ENCODE measurements at regions not wholly inside any gene's neighbourhood (a gene's known extent, or its start where the extent isn't known, plus 50 kb on each side); places are given as distances from the start of the nearest gene placed in this dataset.
"Not testable (repeated sequence)": the region's sequence is repeated elsewhere in the genome, so short reads cannot be mapped to it uniquely, and the experiment has no call there.

DNA sequence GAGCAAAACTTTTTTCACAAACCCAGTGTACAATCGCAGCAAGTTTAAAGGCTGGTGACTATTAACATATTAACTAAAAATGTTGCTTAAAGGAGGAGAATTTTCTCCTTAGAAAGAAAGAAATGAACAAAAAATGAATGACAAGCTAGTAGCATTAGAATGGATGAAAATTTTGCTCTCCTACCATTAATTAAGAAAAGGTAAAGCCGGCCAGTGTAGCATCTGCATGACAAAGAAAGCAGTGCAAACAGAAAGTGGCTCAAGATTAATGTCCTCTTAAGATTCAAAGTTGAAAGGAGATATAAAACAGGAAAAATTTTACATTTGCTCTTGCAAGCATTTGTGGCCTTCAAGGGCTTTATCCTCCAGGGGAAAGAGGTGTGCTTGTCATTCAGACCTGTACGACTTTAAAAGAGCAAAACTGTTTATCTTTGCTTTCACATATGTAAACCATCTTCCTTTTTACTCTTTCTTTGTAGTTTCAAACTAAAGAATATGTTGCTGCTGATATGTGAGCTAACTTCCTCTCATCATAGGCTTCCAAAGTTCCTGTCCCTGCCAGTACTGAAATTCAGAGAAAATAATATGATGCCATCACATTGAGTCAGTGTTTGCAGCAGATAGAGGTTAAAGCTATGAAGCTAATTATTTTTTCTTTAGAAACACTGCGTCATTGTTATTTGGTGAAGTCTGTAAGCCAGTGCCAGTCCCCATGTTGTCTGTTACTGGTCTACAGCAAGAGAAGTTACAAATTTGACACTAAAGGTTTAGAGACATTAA lies 439.1 kb upstream of the GRM7 start:
- TF ChIP-seq, protein P1, sequence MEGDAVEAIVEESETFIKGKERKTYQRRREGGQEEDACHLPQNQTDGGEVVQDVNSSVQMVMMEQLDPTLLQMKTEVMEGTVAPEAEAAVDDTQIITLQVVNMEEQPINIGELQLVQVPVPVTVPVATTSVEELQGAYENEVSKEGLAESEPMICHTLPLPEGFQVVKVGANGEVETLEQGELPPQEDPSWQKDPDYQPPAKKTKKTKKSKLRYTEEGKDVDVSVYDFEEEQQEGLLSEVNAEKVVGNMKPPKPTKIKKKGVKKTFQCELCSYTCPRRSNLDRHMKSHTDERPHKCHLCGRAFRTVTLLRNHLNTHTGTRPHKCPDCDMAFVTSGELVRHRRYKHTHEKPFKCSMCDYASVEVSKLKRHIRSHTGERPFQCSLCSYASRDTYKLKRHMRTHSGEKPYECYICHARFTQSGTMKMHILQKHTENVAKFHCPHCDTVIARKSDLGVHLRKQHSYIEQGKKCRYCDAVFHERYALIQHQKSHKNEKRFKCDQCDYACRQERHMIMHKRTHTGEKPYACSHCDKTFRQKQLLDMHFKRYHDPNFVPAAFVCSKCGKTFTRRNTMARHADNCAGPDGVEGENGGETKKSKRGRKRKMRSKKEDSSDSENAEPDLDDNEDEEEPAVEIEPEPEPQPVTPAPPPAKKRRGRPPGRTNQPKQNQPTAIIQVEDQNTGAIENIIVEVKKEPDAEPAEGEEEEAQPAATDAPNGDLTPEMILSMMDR (IDR thresholded peaks at IDR 0.05; ENCODE audit: unreplicated experiment): no peak
- Mint-ChIP-seq H3K27ac (no peak overlapping the region), H3K9me3 (peaks cover 40% of the 10 kb centered on the region), H3K36me3 (peaks cover 5% of the 10 kb centered on the region), H3K27me3 (ENCODE audit: low read depth) (no peaks in the 10 kb centered on the region), H3K4me1 (no peaks in the 10 kb centered on the region), H3K4me3 (no peak overlapping the region)
- no peak for DNase-seq (ENCODE audit: low spot score in 2 of 2, unreplicated experiment in 2 of 2)

DNA sequence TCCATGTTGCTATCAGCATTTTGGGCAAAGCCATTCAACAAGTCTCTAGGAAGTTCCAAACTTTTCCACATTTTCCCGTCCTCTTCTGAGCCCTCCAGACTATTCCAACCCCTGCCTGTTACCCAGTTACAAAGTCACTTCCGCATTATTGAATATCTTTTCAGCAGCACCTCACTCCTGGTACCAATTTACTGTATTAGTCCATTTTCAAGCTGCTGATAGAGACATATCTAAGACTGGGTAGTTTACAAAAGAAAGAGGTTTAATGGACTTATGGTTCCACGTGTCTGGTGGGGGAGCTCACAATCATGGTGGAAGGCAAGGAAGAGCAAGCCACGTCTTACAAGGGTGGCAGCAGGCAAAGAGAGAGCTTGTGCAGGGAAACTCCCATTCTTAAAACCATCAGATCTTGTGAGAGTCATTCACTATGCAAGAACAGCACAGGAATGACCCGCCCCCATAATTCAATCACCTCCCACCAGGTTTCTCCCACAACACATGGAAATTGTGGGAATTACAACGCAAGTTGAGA lies 435.6 kb upstream of the GRM7 start:
- no peak for DNase-seq (ENCODE audit: low spot score in 2 of 2, unreplicated experiment in 2 of 2)
- TF ChIP-seq, protein P1 (IDR thresholded peaks at IDR 0.05; ENCODE audit: unreplicated experiment): no peak
- H3K27me3 Mint-ChIP-seq (ENCODE audit: low read depth): no peaks in the 10 kb centered on the region
- no peak overlapping the region for H3K27ac Mint-ChIP-seq
- no peak overlapping the region for H3K4me3 Mint-ChIP-seq
- H3K4me1 Mint-ChIP-seq: no peaks in the 10 kb centered on the region
- H3K9me3 Mint-ChIP-seq: peaks cover 55% of the 10 kb centered on the region
- H3K36me3 Mint-ChIP-seq: peaks cover 5% of the 10 kb centered on the region

DNA sequence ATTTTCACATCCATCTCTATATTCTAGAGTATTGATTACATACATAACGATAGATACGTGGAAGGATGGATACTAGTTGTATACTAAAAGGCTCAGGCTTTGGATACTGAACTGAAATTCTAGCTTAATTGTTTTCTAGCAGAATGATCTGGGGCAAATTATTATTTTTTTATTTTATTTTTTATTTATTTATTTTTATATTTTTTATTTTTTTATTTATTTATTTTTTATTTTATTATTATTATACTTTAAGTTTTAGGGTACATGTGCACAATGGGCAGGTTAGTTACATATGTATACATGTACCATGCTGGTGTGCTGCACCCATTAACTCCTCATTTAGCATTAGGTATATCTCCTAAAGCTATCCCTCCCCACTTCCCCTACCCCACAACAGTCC lies 432.6 kb upstream of the GRM7 start:
- H3K27ac Mint-ChIP-seq; H3K27me3 Mint-ChIP-seq (ENCODE audit: low read depth); DNase-seq (ENCODE audit: low spot score in 2 of 2, unreplicated experiment in 2 of 2); H3K4me1 Mint-ChIP-seq; H3K36me3 Mint-ChIP-seq; H3K4me3 Mint-ChIP-seq: not testable (repeated sequence)
- peaks cover 53% of the 10 kb centered on the region for H3K9me3 Mint-ChIP-seq

DNA sequence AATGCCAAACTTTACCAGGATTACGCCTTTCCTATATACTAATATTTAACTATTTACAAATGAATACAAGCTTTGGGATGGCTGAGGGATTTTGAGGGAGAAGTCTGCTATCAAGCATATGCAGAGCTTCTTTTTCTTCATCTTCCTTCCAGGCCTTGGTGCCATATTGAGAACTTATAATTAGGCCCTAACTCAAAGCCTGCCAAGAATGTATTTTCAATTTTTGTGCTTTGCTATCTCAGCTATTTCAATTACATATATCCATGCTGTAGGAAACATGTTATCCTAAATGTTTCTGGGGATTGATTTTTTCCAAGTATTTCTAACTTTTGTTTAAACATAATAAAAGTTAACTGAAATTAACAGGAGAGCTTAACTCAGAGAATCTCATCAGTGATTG lies 425.0 kb upstream of the GRM7 start:
- TF ChIP-seq, protein P1 (IDR thresholded peaks at IDR 0.05; ENCODE audit: unreplicated experiment): no peak
- Mint-ChIP-seq H3K27me3 (ENCODE audit: low read depth) (no peaks in the 10 kb centered on the region), H3K36me3 (no peaks in the 10 kb centered on the region), H3K27ac (no peak overlapping the region), H3K4me1 (peaks cover 3% of the 10 kb centered on the region), H3K4me3 (no peak overlapping the region), H3K9me3 (peaks cover 6% of the 10 kb centered on the region)
- DNase-seq (ENCODE audit: low spot score in 2 of 2, unreplicated experiment in 2 of 2): no peak

DNA sequence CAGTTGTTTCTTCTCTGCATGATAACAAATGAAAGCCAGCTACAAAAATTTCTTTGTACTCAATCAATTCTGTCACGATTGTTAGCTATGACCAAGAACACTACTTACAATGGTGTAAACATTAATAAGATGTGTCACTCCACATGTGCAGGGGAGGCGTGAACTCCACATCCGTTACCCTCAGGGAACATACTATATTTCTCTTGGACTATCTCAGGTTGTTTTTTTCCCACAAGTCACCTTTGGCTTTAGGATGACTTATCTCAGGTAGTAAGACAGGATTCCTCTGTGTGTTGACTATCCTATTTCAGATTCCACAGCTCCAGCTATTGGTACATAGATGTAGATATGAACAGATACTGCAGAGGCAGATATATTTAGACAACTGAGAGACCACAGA lies 423.3 kb upstream of the GRM7 start:
- H3K4me1 Mint-ChIP-seq: peaks cover 3% of the 10 kb centered on the region
- TF ChIP-seq, protein P1 (IDR thresholded peaks at IDR 0.05; ENCODE audit: unreplicated experiment): no peak
- no peaks in the 10 kb centered on the region for H3K36me3 Mint-ChIP-seq
- no peak for DNase-seq (ENCODE audit: low spot score in 2 of 2, unreplicated experiment in 2 of 2)
- H3K4me3 Mint-ChIP-seq: no peak overlapping the region
- H3K27ac Mint-ChIP-seq: no peak overlapping the region
- peaks cover 3% of the 10 kb centered on the region for H3K9me3 Mint-ChIP-seq
- H3K27me3 Mint-ChIP-seq (ENCODE audit: low read depth): no peaks in the 10 kb centered on the region

DNA sequence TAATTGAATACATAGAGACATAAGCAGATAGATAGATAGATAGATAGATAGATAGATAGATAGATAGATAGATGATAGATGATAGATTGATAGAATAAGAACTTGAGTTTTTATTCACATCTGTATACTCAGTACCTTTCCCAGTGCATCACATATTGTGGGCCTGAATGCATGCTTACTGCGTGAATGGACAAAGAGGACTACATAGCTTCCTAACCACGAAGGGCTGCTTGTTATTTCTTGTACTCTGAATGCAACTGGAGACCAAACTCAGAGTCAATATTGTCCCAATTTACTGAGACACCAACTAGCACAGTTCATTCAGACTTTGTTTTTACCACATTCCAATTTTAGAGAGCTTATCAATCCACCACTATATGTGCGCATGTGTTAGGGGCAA lies 422.9 kb upstream of the GRM7 start:
- Mint-ChIP-seq H3K4me3 (no peak overlapping the region), H3K27me3 (ENCODE audit: low read depth) (no peaks in the 10 kb centered on the region), H3K4me1 (peaks cover 3% of the 10 kb centered on the region), H3K27ac (no peak overlapping the region), H3K36me3 (no peaks in the 10 kb centered on the region), H3K9me3 (peaks cover 3% of the 10 kb centered on the region)
- TF ChIP-seq, protein P1 (IDR thresholded peaks at IDR 0.05; ENCODE audit: unreplicated experiment): no peak
- DNase-seq (ENCODE audit: low spot score in 2 of 2, unreplicated experiment in 2 of 2): no peak

All from mesothelial cell of epicardium (in vitro differentiated cells).